ENCODE measurements at regions not wholly inside any gene's neighbourhood (a gene's known extent, or its start where the extent isn't known, plus 50 kb on each side); places are given as distances from the start of the nearest gene placed in this dataset.
A peak's percentile ranks its signal among the peaks of the same experiment; 100 is the strongest.

DNA sequence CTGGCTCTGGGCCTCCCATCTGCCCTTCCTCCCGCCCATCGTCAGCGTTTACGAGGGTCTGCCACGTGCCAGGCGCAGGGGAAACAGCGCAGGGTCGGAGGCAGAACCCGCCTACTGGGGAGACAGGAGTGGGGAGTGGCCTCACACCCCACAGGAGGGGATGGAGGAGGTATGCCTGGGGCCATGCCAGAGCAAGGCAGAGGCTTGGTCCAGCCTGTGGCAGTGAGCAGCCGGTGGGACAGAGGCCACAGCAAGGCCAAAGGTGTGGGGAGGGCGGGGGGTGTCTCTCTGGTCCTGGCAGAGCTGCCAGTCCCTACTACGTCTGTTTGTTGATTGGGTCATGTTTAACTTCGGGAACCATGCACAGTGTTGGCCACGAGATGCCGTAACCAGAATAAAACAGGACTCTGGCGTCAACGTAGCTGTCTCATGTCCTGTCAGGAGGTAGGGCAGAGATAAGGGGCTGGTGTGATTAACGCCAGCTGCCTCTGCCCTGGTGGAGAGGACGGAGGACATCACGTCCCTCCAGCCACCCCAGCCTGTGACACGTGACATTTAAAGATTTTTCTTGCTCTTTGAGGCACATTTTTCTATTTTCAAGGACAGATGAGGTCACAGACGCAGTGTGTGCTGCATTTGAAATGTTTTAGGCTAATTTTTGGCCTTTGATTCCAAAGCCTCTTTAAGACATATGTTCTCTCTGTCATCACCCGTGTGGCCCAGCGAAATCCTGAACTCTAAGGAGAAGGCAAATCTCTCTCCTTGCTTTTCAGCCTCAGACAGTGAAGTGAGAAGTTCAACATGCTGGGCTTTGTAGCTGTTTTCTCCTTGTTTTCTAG is 193.3 kb downstream of the LAT start (continued):
- TF ChIP-seq, protein P1, sequence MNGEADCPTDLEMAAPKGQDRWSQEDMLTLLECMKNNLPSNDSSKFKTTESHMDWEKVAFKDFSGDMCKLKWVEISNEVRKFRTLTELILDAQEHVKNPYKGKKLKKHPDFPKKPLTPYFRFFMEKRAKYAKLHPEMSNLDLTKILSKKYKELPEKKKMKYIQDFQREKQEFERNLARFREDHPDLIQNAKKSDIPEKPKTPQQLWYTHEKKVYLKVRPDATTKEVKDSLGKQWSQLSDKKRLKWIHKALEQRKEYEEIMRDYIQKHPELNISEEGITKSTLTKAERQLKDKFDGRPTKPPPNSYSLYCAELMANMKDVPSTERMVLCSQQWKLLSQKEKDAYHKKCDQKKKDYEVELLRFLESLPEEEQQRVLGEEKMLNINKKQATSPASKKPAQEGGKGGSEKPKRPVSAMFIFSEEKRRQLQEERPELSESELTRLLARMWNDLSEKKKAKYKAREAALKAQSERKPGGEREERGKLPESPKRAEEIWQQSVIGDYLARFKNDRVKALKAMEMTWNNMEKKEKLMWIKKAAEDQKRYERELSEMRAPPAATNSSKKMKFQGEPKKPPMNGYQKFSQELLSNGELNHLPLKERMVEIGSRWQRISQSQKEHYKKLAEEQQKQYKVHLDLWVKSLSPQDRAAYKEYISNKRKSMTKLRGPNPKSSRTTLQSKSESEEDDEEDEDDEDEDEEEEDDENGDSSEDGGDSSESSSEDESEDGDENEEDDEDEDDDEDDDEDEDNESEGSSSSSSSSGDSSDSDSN (CRISPR knock-in tag; IDR thresholded peaks at IDR 0.05) = 0 out of 2 replicates have a peak, but pooled peaks have one; percentile 3
- TF ChIP-seq, protein P2, sequence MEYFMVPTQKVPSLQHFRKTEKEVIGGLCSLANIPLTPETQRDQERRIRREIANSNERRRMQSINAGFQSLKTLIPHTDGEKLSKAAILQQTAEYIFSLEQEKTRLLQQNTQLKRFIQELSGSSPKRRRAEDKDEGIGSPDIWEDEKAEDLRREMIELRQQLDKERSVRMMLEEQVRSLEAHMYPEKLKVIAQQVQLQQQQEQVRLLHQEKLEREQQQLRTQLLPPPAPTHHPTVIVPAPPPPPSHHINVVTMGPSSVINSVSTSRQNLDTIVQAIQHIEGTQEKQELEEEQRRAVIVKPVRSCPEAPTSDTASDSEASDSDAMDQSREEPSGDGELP (IDR thresholded peaks at IDR 0.05; ENCODE audit: borderline replicate concordance, low read depth) = 0 out of 2 replicates have a peak, but pooled peaks have one; percentile 17
- TF ChIP-seq CCDC6 (CRISPR knock-in tag; IDR thresholded peaks at IDR 0.05) (0 out of 2 replicates have a peak, but pooled peaks have one; percentile 32), TBX2 (CRISPR knock-in tag; IDR thresholded peaks at IDR 0.05; ENCODE audit: borderline replicate concordance) (0 out of 2 replicates have a peak, but pooled peaks have one; percentile 15), SALL1 (CRISPR knock-in tag; IDR thresholded peaks at IDR 0.05) (peak; percentile 45; the same call in 1 of the 2 replicates), ETV5 (CRISPR knock-in tag; IDR thresholded peaks at IDR 0.05; ENCODE audit: borderline replicate concordance) (peak; percentile 25; the same call in 1 of the 2 replicates), ZBTB21 (CRISPR knock-in tag; IDR thresholded peaks at IDR 0.05) (peak; percentile 86), RARA (CRISPR knock-in tag; IDR thresholded peaks at IDR 0.05) (peak; percentile 6; the same call in 1 of the 2 replicates), MAFG (CRISPR knock-in tag; IDR thresholded peaks at IDR 0.05) (0 out of 2 replicates have a peak, but pooled peaks have one; percentile 13)
- TF ChIP-seq, protein P3, sequence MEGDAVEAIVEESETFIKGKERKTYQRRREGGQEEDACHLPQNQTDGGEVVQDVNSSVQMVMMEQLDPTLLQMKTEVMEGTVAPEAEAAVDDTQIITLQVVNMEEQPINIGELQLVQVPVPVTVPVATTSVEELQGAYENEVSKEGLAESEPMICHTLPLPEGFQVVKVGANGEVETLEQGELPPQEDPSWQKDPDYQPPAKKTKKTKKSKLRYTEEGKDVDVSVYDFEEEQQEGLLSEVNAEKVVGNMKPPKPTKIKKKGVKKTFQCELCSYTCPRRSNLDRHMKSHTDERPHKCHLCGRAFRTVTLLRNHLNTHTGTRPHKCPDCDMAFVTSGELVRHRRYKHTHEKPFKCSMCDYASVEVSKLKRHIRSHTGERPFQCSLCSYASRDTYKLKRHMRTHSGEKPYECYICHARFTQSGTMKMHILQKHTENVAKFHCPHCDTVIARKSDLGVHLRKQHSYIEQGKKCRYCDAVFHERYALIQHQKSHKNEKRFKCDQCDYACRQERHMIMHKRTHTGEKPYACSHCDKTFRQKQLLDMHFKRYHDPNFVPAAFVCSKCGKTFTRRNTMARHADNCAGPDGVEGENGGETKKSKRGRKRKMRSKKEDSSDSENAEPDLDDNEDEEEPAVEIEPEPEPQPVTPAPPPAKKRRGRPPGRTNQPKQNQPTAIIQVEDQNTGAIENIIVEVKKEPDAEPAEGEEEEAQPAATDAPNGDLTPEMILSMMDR (CRISPR knock-in tag; IDR thresholded peaks at IDR 0.05) = peak; percentile 47
- TF ChIP-seq, protein P4, sequence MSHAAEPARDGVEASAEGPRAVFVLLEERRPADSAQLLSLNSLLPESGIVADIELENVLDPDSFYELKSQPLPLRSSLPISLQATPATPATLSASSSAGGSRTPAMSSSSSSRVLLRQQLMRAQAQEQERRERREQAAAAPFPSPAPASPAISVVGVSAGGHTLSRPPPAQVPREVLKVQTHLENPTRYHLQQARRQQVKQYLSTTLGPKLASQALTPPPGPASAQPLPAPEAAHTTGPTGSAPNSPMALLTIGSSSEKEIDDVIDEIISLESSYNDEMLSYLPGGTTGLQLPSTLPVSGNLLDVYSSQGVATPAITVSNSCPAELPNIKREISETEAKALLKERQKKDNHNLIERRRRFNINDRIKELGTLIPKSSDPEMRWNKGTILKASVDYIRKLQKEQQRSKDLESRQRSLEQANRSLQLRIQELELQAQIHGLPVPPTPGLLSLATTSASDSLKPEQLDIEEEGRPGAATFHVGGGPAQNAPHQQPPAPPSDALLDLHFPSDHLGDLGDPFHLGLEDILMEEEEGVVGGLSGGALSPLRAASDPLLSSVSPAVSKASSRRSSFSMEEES (CRISPR knock-in tag; IDR thresholded peaks at IDR 0.05) = peak; percentile 57
- TF ChIP-seq, protein P5, sequence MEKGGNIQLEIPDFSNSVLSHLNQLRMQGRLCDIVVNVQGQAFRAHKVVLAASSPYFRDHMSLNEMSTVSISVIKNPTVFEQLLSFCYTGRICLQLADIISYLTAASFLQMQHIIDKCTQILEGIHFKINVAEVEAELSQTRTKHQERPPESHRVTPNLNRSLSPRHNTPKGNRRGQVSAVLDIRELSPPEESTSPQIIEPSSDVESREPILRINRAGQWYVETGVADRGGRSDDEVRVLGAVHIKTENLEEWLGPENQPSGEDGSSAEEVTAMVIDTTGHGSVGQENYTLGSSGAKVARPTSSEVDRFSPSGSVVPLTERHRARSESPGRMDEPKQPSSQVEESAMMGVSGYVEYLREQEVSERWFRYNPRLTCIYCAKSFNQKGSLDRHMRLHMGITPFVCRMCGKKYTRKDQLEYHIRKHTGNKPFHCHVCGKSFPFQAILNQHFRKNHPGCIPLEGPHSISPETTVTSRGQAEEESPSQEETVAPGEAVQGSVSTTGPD (CRISPR knock-in tag; IDR thresholded peaks at IDR 0.05) = peak; percentile 44; the same call in 1 of the 2 replicates
- TF ChIP-seq, protein P6, sequence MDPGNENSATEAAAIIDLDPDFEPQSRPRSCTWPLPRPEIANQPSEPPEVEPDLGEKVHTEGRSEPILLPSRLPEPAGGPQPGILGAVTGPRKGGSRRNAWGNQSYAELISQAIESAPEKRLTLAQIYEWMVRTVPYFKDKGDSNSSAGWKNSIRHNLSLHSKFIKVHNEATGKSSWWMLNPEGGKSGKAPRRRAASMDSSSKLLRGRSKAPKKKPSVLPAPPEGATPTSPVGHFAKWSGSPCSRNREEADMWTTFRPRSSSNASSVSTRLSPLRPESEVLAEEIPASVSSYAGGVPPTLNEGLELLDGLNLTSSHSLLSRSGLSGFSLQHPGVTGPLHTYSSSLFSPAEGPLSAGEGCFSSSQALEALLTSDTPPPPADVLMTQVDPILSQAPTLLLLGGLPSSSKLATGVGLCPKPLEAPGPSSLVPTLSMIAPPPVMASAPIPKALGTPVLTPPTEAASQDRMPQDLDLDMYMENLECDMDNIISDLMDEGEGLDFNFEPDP (CRISPR knock-in tag; conservative IDR thresholded peaks at IDR 0.05) = 0 out of 2 replicates have a peak, but pooled peaks have one; percentile 53
- TF ChIP-seq, protein P7, sequence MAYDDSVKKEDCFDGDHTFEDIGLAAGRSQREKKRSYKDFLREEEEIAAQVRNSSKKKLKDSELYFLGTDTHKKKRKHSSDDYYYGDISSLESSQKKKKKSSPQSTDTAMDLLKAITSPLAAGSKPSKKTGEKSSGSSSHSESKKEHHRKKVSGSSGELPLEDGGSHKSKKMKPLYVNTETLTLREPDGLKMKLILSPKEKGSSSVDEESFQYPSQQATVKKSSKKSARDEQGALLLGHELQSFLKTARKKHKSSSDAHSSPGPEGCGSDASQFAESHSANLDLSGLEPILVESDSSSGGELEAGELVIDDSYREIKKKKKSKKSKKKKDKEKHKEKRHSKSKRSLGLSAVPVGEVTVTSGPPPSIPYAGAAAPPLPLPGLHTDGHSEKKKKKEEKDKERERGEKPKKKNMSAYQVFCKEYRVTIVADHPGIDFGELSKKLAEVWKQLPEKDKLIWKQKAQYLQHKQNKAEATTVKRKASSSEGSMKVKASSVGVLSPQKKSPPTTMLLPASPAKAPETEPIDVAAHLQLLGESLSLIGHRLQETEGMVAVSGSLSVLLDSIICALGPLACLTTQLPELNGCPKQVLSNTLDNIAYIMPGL (CRISPR knock-in tag; IDR thresholded peaks at IDR 0.05; ENCODE audit: borderline replicate concordance in 1 of 2, low read depth in 1 of 2) = 0 out of 4 replicates have a peak, but pooled peaks of 1 of the 2 experiments have one; percentile 25

All from HepG2 (cell line).